ENCODE measurements at regions not wholly inside any gene's neighbourhood (a gene's known extent, or its start where the extent isn't known, plus 50 kb on each side); places are given as distances from the start of the nearest gene placed in this dataset.

DNA sequence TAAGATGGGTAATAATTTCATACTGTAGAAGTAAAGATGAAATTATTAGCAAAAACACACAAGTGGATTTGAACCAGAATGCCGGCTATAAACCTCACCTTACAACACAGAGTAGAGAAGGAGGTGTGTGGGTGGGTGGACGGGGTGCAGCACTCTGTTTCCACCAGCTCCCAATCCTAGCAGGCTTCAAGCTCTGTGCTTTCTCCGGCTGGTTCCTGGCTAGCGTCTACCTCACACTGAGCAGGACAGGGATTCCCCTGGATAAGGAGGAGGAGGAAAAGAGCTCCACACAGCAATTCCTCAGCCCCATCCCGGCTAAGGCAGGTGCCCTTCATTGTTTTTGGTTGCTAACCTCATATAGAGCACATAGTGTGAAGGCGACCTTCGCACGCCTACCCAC is 453.3 kb downstream of the C6orf118 start:
- no peak overlapping the region for H3K4me3 ChIP-seq (replicated peaks; ENCODE audit: low read depth, low read length)
- H3K36me3 ChIP-seq (ENCODE audit: control insufficient read depth, insufficient read depth, low read length): no peaks in the 10 kb centered on the region
- H3K27me3 ChIP-seq (replicated peaks; ENCODE audit: control insufficient read depth, insufficient read depth, low read length): no peaks in the 10 kb centered on the region
- no peak for TF ChIP-seq CTCF (IDR thresholded peaks at IDR 0.05; ENCODE audit: insufficient read depth, low read length, poor library complexity, severe bottlenecking)
- DNase-seq (ENCODE audit: extremely low read depth, insufficient read length): no peak

- TF ChIP-seq CTCF (IDR thresholded peaks at IDR 0.05; ENCODE audit: insufficient read depth, low read length, poor library complexity, severe bottlenecking): no peak
- Histone ChIP-seq H3K36me3 (ENCODE audit: control insufficient read depth, insufficient read depth, low read length) (no peaks in the 10 kb centered on the region), H3K4me3 (replicated peaks; ENCODE audit: low read depth, low read length) (no peak overlapping the region), H3K27me3 (replicated peaks; ENCODE audit: control insufficient read depth, insufficient read depth, low read length) (no peaks in the 10 kb centered on the region)
- DNase-seq (ENCODE audit: extremely low read depth, insufficient read length): no peak
Observed at GRCh38 chr6:164855281-164855680, 454.1 kb downstream of the C6orf118 start.

DNA sequence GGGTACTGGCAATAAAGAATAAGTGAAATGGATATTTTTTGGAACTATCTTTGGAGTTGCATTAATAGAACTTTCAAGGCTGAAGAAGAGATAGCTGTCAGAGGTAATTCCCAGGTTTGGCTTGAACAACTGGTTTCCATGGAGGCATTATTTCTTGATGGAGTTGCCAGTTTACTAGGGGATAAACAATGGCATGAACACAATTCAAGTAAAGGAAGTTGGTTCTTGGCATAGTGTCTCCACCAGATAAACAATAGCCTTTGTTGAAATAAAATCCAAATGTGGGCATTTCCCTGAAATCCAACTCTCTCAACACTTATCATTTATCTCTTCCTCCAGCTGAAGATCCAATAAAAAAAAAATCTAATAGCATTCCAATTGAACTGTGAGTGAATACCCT is 454.9 kb downstream of the C6orf118 start:
- Histone ChIP-seq H3K27me3 (replicated peaks; ENCODE audit: control insufficient read depth, insufficient read depth, low read length) (no peaks in the 10 kb centered on the region), H3K36me3 (ENCODE audit: control insufficient read depth, insufficient read depth, low read length) (no peaks in the 10 kb centered on the region), H3K4me3 (replicated peaks; ENCODE audit: low read depth, low read length) (no peak overlapping the region)
- TF ChIP-seq CTCF (IDR thresholded peaks at IDR 0.05; ENCODE audit: insufficient read depth, low read length, poor library complexity, severe bottlenecking): no peak
- no peak for DNase-seq (ENCODE audit: extremely low read depth, insufficient read length)

DNA sequence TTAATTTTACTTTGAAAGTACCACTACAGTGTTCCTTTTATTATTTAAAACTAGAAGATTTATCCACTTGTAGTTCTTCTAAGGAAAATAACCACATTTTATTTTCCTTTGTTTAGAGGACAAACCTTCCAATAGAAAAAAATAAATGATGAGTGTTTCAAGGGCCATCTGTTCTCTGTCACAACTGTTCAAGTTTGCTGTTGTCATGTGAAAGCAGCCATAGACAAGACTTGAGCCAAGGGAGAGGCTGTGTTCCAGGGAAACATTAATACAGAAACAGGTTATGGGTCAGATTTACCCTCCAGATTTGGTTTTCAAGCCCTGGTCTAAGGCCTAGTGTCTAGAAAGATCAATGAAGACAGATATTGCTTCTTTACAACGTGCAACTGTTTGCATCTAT is 463.6 kb downstream of the C6orf118 start:
- no peak overlapping the region for H3K4me3 ChIP-seq (replicated peaks; ENCODE audit: low read depth, low read length)
- no peak for DNase-seq (ENCODE audit: extremely low read depth, insufficient read length)
- no peaks in the 10 kb centered on the region for H3K27me3 ChIP-seq (replicated peaks; ENCODE audit: control insufficient read depth, insufficient read depth, low read length)
- no peaks in the 10 kb centered on the region for H3K36me3 ChIP-seq (ENCODE audit: control insufficient read depth, insufficient read depth, low read length)
- no peak for TF ChIP-seq CTCF (IDR thresholded peaks at IDR 0.05; ENCODE audit: insufficient read depth, low read length, poor library complexity, severe bottlenecking)

DNA sequence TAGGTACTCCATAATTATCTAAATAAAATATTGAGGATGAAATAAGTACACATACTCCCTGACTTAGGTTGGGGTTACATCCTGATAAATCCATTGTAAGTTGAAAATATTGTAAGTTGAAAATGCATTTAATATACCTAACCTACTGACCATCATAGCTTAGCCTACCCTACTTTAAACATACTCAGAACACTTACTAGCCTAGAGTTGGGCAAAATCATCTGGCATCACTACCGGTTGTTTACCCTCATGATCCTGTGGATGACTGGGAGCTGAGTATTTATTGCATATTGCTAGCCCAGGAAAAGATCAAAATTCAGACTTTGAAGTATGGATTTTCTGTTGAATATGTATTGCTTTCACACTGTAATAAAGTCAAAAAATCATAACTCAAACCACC is 467.3 kb downstream of the C6orf118 start:
- Histone ChIP-seq H3K27me3 (replicated peaks; ENCODE audit: control insufficient read depth, insufficient read depth, low read length) (no peaks in the 10 kb centered on the region), H3K36me3 (ENCODE audit: control insufficient read depth, insufficient read depth, low read length) (no peaks in the 10 kb centered on the region), H3K4me3 (replicated peaks; ENCODE audit: low read depth, low read length) (no peak overlapping the region)
- DNase-seq (ENCODE audit: extremely low read depth, insufficient read length): no peak
- TF ChIP-seq CTCF (IDR thresholded peaks at IDR 0.05; ENCODE audit: insufficient read depth, low read length, poor library complexity, severe bottlenecking): no peak

DNA sequence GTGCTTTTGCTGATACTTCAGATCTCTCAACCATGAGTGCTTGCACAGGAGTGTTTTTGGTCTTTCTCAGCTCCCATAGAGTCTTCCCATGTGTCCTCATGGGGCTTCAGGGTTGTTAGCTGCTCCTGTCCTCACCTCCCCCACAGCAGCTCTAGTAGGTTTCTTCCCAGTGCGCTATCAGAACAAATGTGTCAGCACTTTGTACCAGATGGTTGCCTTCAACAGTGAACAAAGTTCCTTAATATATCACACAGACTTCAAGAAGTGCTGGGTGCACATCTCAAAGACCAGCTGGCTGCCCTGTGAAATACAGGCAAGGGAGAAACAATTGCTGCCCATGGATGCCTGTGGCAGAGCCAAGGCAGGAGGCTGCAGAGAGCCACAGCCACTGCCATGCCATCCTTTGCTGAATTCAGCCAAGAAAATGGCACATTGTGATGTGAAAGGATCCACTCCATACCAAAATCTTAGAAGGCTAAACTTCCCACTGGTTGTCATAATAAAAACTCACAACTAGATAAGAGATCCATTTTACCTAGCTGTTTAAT is 471.3 kb downstream of the C6orf118 start:
- Histone ChIP-seq H3K4me3 (replicated peaks; ENCODE audit: low read depth, low read length) (no peak overlapping the region), H3K36me3 (ENCODE audit: control insufficient read depth, insufficient read depth, low read length) (no peaks in the 10 kb centered on the region), H3K27me3 (replicated peaks; ENCODE audit: control insufficient read depth, insufficient read depth, low read length) (no peaks in the 10 kb centered on the region)
- DNase-seq (ENCODE audit: extremely low read depth, insufficient read length): no peak
- no peak for TF ChIP-seq CTCF (IDR thresholded peaks at IDR 0.05; ENCODE audit: insufficient read depth, low read length, poor library complexity, severe bottlenecking)

All from GM06990 (cell line).